HG02943 (cell line): ENCODE measurements at regions not wholly inside any gene's neighbourhood (a gene's known extent, or its start where the extent isn't known, plus 50 kb on each side); places are given as distances from the start of the nearest gene placed in this dataset.
"Not testable (repeated sequence)": the region's sequence is repeated elsewhere in the genome, so short reads cannot be mapped to it uniquely, and the experiment has no call there.

Experiments used
- ATAC-seq: cut with Tn5 transposase; IDR thresholded peaks from one replicate; pipeline ENCODE4 v1.9.1; 2021; ENCODE audit warnings: mild to moderate bottlenecking, low read depth, moderate library complexity; ENCODE audit not compliant: unreplicated experiment

DNA sequence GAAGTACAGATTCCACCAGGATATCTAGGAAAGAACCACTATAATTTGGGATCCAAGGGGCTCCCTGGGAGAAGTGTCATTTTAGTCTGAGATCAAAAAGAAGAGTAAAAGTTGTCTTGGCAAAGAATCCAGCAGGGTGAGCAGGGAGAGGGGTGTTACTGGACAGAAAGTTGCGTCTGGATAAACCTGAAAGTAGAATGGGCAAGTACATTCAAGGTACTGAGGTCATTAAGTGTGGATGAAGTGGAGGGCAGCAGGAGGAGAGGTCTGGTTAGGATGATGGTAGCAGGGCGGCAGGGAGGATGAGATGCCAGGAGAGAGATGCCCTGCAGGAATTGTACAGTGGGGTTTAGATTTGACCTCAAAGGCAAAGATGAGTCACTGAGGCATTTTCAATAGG lies 253.3 kb downstream of the KLF13 start:
- no peak for ATAC-seq

DNA sequence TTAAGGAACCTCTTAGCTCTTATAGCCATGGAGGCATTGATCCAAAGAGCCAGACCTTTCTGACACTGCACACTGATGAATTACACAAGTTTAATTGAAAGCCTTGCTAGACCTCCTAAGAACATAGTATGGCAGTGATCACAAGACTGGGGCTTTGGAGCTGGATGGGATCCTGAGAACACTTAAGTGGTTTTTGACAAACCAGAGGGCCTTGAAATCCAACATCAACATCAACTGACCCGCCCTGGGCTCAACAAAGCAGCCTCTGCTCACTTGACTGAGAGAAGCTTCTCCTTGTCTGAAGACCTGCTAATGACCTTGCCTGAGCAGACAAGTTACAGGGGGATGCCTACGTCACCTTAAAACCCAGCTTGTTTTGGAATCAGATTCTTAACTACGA lies 257.6 kb downstream of the KLF13 start:
- no peak for ATAC-seq

DNA sequence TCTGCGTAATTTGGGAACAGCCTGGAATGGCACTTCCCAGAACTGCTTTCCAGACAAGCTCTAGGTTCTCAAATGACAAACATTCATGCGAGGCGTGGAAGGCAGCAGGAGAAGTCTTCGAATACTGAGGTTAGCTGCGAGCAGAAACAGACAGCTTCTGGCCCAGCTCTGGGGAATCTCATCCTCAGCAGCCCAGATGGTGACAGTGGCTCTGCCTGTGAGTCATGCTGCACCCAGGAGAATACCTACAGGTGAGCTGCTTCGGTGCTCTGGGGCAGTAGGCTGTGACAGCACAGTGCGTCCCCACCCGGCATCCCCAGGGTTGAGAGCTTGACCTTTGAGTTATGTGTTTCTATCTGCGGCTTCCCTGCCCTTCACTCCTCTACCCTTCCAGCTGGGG lies 258.6 kb downstream of the KLF13 start:
- ATAC-seq: no peak

DNA sequence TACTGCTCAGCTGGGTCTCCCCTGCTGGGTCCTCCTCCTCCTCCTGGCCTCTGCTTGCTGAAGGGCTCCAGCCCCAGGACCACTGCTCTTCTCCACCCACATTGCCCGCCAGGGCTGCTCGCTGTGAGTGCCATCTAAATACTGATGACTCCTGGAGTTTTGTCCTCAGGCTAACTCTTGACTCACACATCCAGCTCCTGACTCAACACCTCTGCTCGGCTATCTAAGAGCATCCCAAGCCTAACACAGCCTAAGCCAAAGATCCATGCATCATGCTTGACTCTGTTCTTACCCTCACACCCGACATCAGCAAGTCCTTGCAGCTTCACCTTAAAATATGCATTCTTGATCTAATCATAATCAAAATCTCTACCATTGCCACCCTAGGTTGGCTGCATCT lies 260.2 kb downstream of the KLF13 start:
- no peak for ATAC-seq

DNA sequence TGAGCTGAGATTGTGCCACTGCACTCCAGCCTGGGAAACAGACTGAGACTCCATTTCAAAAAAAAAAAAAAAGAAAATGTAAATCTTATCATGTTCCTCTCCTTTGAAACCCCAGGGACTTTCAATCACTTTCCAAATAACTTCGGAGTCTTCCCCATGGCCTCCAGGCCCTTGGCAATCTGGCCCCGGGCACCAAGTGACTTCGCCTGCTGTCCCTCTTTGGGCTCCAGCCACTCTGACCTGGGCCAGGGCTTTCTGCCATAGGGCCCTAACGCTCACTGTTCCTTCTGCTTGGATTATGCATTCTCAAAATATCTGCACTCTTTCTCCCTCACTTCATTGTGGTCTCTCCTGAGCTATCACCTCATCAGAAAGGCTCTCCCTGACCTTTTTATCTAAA lies 260.9 kb downstream of the KLF13 start:
- no peak for ATAC-seq

DNA sequence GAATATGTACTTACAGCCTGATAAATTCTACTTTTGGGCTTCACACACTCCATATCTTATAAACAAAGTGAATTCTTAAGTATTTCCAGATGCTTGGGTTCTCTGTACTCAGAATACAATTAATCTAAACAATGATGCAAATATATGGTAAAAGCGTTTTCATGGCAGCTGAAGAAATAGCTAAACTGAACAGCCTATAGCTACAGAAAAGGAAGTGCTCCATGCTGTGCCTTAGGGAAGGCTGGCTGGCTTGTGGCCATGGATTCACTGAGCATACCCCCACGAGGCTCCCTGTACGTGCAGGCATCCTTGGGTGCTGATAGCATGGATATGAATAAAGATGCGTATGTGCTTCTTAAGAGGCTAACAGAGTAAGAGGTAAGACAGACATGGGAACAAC lies 264.0 kb downstream of the KLF13 start:
- no peak for ATAC-seq

DNA sequence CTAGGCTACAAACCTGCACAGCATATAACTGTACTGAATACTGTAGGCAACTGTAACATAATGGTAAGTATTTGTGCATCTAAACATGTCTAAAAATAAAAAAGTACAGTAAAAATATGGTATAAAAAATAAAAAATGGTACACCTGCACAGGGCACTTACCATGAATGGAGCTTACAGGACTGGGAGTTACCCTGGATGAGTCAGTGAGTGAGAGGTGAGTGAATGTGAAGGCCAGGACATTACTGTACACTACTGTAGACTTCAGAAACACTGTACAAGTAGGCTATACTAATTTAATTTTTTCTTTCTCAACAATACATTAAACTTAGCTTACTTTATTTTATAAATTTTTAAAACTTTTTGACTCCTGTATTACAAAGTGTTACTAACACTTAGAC lies 265.3 kb downstream of the KLF13 start:
- no peak for ATAC-seq

DNA sequence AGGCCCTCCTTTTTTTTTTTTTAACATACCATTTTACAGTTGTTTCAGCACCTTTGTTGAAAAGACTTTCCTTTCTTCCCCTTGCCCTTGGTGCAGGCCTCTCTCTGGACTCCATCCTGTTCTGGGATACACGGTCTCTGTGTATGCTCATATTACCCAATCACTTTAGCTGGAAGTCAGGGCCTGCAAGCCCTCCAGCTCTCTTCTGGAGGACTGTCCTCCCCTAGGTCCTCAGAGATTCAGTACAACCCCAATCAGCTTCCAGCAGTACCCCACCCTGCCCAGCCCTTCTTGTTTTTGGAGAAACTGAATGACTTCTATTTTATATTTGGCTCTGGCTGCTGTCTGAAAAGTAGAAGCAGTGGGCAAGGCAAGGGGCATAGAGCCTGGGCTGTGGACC lies 270.8 kb downstream of the KLF13 start:
- no peak for ATAC-seq

DNA sequence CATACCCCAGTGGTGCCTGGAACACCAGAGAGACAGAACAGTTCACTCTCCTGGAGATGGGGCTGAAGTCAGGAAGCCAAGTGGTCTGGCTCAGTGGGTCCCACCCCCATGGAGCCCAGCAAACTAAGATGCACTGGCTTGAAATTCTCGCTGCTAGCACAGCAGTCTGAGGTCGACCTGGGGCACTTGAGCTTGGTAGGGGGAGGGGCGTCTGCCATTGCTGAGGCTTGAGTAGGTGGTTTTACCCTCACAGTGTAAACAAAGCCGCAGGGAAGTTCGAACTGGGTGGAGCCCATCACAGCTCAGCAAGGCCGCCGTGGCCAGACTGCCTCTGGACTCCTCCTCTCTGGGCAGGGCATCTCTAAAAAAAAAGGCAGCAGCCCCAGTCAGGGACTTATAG lies 272.0 kb downstream of the KLF13 start:
- ATAC-seq: no peak

DNA sequence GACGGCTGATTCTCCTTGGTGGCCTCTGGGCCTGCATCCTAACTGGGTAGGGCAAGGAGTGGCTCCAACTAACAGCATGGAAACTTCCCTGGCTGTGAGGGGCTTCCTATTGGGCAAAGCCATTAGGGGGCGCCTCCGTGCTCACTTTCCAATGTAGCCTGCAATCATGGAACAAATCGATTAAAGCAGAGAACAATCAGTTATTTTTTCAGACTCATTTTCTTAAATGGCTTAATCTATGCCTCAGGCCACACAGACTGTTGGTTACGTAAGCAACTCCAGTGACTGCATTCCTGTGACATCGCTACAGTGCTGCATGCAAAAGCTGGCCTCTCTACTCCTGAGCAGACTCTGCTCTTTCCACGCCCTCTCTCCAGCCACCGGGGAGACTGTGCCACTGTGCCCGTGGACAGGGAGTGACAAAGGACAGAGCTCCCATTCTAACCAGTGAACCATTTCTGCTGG lies 278.9 kb downstream of the KLF13 start:
- no peak for ATAC-seq

DNA sequence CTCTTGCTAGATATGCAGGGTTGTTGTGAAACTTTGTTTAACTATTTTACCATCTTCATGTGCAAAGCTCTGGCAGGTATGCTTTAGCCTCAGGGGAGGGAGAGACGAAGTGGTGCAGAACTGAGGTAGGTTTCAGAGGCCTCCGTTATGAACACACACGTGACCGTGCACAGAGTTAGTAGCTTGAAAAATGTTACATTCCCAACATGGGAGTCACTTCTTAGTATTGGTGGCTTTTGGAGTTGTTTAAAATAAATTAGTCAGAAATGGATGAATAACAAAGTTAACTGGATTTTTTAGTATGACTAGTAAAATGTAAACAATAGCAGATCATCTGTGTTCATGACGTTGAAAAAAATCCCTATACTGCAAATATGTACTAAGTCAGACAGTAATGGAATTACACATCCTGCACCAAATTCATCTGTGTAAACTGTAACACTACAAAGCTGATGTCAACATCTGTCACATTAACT lies 279.6 kb downstream of the KLF13 start:
- no peak for ATAC-seq

DNA sequence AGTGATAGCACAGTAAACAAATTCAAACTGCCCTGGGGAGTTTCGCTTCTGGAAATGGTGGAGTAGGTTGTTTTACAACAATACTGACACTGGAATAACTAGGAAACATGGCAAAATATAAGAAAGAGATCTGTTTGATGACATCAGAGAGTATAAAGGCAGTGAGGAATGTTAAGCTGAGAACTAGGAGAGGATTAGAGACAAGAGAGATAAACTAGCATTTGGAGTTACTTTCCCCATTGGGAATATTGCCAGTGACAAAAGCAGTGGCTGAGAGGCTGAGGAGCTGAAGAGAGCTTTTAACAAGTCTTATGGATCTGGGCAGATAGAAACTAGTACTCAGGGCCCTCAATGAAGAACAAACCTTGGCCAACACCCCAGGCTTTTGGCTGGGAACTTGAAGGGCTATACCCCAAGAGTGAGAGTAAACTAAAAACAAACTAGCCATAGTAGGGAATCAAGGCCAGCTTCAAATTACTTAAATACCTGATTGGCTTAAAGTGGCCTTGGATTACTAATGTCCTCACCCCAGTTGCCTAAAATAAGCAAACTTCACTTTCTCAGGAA lies 280.4 kb downstream of the KLF13 start:
- ATAC-seq: no peak

DNA sequence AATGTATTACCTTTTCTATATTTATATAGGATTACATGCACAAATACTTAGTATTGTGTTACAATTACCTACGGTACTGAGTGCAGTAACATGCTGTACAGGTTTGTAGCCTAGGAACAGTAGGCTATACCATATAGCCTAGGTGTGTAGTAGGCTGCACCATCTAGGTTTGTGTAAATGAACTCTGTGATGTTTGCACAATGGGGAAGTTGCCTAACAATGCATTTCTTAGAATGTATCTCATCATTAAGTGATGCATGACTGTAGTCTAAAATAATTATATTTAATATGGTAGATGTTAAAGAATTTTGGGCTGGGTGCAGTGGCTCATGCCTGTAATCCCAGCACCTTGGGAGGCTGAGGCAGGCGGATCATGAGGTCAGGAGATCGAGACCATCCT lies 281.0 kb downstream of the KLF13 start:
- no peak for ATAC-seq

DNA sequence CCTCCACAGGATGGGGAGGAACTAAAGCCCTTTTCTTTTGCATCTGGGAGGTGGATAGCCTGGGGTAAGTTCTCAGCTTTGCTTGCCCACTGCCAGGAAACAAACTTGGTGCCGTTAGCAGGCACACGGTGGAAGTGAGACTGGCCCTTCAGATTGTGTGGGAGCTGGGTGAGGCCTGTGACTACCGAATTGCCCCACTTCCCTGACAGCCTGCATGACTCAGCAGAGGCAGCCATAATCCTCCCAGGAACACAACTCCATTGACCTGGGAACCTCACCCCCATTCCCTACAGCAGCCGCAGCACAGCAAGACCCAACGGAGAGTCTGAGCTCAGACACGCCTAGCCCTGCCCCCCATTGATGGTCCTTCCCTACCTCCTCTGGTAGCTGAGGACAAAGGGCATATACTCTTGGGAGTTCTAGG lies 282.6 kb downstream of the KLF13 start:
- ATAC-seq: no peak

DNA sequence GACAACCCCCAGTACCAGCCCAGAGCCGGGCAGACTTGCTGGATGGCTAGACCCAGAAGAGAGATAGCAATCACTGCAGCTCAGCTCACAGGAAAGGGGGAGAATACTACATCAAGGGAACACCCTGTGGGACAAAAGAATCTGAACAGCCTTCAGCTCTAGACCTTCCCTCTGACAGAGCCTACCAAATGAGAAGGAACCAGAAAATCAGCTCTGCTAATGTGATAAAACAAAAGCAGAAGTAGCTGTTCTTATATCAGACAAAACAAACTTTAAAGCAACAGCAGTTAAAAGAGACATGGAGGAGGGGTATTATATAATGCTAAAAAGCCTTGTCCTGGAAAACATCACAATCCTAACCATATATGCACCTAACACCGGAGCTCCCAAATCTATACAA lies 283.3 kb downstream of the KLF13 start:
- no peak for ATAC-seq

DNA sequence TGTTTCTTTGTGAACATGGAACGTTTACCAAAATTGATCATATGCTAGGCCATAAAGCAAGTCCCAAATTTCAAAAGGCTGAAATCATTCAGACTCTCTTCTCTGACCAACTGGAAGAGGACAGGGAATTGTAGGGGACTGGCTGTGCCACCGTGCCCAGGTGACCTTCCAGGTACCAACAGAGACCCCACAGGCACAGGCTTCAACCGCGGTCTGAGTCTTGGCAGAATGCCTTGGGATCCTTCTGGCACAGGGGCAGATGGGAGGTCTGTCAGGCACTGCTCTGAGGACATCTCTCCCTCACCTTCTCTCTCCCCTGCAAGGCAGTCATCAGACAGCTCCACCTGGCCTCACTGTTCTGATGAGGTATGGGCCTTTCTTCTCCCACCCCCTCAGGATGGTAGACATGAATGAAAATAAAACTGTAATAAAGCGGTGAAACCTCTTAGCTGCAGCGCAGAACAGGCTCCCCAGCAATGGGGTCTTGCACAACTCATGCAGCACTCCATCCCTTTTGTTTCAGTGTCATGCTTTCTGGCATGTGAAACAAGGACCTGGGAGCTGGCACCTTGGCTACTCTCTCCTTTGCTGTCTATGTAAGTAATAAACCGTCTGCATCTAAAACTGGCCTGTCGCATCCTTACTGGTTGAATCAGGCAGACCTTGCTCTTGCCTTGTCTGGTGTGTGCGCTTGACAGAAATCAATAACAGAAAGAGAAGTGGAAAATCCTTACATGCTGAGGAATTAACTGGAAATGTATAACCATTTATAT lies 289.2 kb downstream of the KLF13 start:
- no peak for ATAC-seq

DNA sequence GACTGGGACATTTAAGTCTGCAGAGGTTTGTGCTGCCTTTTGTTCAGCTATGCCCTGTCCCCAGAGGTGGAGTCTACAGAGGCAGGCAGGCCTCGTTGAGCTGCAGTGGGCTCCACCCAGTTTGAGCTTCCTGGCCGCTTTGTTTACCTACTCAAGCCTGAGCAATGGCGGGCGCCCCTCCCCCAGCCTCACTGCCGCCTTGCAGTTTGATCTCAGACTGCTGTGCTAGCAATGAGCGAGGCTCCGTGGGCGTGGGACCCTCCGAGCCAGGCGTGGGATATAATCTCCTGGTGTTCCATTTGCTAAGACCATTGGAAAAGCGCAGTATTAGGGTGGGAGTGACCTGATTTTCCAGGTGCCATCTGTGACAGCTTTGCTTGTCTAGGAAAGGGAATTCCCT lies 296.7 kb downstream of the KLF13 start:
- ATAC-seq: not testable (repeated sequence)

DNA sequence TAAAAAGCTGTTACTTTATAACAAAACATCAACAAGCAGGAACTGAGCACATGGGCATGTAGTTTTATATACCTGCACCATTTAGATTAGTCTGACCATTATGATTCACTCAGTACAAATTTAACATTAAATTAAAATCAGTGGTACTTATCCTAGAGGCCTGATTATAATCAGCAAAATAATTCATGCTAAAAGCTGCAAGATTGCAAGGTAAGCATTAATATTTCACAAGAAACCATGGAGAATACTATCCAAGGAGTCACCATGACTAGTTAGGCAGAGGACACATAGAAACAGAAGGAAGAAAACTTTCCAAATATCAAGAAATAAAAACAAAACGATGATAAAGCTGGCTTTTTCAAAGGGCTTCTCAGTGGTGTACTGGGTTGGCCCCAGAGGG lies 297.5 kb downstream of the KLF13 start:
- not testable (repeated sequence) for ATAC-seq

DNA sequence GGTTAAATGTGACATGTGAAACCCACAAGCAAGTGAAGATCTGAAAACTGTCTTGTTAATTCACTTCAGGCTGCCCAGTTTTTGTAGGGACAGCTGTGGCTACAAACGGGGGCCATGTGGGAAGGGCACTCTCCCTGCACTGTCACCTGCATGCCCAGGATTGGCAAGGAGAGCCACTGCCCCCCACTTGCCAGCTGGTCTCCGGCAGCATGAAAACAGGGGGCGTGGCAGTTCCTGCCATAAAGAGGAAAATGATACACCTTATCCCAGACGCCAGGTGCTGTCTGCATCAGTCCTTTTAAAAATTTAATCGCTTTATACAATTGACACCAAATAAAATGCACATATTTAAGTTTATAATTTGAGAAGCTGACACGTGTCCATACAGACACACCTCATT lies 309.1 kb downstream of the KLF13 start:
- not testable (repeated sequence) for ATAC-seq

DNA sequence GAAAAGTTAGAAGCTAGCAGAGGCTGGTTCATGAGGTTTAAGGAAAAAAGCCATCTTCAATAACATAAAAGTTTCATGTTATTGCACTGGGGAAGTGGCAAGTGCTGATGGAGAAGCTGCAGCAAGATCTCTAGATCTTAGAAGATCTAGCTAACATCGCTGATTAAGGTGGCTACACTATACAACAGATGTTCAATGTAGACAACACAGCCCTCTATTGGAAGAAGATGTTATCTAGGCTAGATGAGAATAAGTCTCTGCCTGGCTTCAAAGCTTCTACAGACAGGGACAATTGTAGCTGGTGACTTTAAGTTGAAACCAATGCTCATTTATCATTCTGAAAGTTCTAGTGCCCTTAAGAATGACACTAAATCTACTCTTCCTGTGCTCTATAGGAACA lies 310.3 kb downstream of the KLF13 start:
- ATAC-seq: not testable (repeated sequence)

DNA sequence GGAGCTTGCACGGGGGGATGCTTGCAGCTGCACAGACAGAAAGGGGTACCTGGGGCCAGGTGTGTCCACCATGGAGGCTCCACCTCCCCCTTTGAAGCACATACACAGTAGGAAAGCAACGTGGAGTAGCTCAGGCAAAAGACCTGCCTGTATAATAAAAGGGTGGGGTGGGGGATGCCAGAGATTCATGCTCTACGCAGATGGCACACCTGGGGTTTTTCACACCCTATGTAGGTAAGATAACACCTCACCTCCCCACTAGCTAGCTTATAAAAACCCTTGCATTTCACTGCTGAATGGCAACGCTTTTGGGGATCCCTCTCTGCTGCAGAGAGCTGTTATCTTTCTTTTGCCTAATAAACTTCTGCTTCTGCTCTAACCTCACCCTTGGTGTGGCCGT lies 317.3 kb downstream of the KLF13 start:
- not testable (repeated sequence) for ATAC-seq

DNA sequence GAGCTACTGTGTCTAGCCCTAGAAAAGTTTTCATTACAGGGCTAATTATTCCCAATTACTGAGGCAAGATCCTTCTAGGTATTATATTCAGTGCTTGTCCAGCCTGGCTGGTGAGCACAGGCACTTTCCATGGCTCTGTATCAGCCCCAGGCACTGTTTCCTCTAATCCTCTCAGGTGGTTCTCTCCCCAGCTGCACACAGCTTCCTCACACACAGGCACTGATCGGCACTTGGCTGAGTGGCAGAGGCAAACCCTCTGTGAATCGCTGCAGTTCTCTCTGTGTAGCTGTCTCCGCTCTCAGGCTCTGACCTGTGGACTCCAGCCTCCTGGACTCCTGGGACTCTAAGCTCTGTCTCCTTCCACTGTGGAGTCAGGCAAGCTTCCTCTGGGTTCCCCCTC lies 318.1 kb downstream of the KLF13 start:
- not testable (repeated sequence) for ATAC-seq
